GM10248 (cell line): ENCODE measurements at regions not wholly inside any gene's neighbourhood (a gene's known extent, or its start where the extent isn't known, plus 50 kb on each side); places are given as distances from the start of the nearest gene placed in this dataset.

Source experiments
- CTCF ChIA-PET: fragments of 300-600 bp; sonication (Branson Sonifier 250); formaldehyde crosslinking; extraction: SDS; loops from one replicate; lab custom pipeline; 2021; ENCODE audit warnings: antibody characterized with exemption; lab: Yijun Ruan, JAX
- POLR2A ChIA-PET: fragments of 350-650 bp; sonication (Branson Sonifier 250); formaldehyde crosslinking; extraction: SDS; loops from one replicate; lab custom pipeline; 2020; ENCODE audit warnings: antibody characterized with exemption; lab: Yijun Ruan, JAX
- DNase-seq: peaks from one replicate; pipeline ENCODE4 v3.0.0; 2012; ENCODE audit errors: extremely low spot score
- CTCF ChIP-seq: IDR thresholded peaks from 2 replicates; pipeline ENCODE4 v1.5.1; 2012; ENCODE audit warnings: mild to moderate bottlenecking, low read depth; ENCODE audit errors: extremely low read depth, missing control alignments, control extremely low read depth

GRCh38 chr14:100657780-100658179 lies 68.9 kb upstream of the DLK1 start:
- CTCF ChIA-PET = interaction anchor here (1.0 to 8.6 kb wide), 3 partner anchors 12 to 274 kb away, joined by 5 to 71 read pairs (median 5); no protein-coding TSS in a partner anchor

GRCh38 chr14:100658181-100658886 lies 68.4 kb upstream of the DLK1 start:
- DNase-seq = no peak
- TF ChIP-seq CTCF = no peak
- ChIA-PET CTCF (interaction anchor here (1.0 to 8.6 kb wide), 3 partner anchors 13 to 274 kb away, joined by 5 to 71 read pairs (median 5); no protein-coding TSS in a partner anchor), POLR2A (interaction anchor here (0.5 to 0.6 kb wide), 2 partner anchors 41 to 281 kb away, joined by 4 to 7 read pairs; no protein-coding TSS in a partner anchor)

More at GRCh38 chr14:100657780-100658179, 68.9 kb upstream of the DLK1 start:
- no peak for TF ChIP-seq CTCF
- no peak for DNase-seq
- POLR2A ChIA-PET = no interaction called here

- ChIA-PET CTCF (interaction anchor here (1.2 to 8.6 kb wide), 4 partner anchors 11 to 275 kb away, joined by 4 to 71 read pairs (median 5); no protein-coding TSS in a partner anchor), POLR2A (no interaction called here)
- DNase-seq = no peak
- TF ChIP-seq CTCF = no peak
These were observed 67.2 kb upstream of the DLK1 start for GRCh38 chr14:100659345-100660001.

GRCh38 chr14:100660498-100660881 lies 66.2 kb upstream of the DLK1 start:
- POLR2A ChIA-PET = no interaction called here
- TF ChIP-seq CTCF = no peak
- no peak for DNase-seq
- CTCF ChIA-PET = interaction anchor here (0.7 to 5.2 kb wide), 3 partner anchors 7 to 30 kb away, joined by 3 to 27 read pairs (median 4); no protein-coding TSS in a partner anchor

- CTCF ChIA-PET = interaction anchor here (0.7 to 5.2 kb wide), 5 partner anchors 8 to 278 kb away, joined by 3 to 27 read pairs (median 4); no protein-coding TSS in a partner anchor
- DNase-seq = no peak
- POLR2A ChIA-PET = no interaction called here
- no peak for TF ChIP-seq CTCF
These were observed 65.6 kb upstream of the DLK1 start for GRCh38 chr14:100660882-100661635.
